Endothelial cell (in vitro differentiated cells): ENCODE measurements at regions not wholly inside any gene's neighbourhood (a gene's known extent, or its start where the extent isn't known, plus 50 kb on each side); places are given as distances from the start of the nearest gene placed in this dataset.

Experiments
- DNase-seq: peaks from one replicate; pipeline ENCODE4 v3.0.0; 2021; ENCODE audit warnings: low spot score
- H3K27ac Mint-ChIP-seq: one replicate; pipeline ENCODE4 v1.8.0; 2021; ENCODE audit warnings: mixed read lengths, inconsistent platforms; ENCODE audit not compliant: unreplicated experiment
- H3K27me3 Mint-ChIP-seq: one replicate; pipeline ENCODE4 v1.8.0; 2021; ENCODE audit warnings: mild to moderate bottlenecking, moderate library complexity, mixed read lengths, inconsistent platforms; ENCODE audit not compliant: unreplicated experiment
- H3K36me3 Mint-ChIP-seq: one replicate; pipeline ENCODE4 v1.8.0; 2021; ENCODE audit warnings: mild to moderate bottlenecking, low read depth, mixed read lengths, inconsistent platforms; ENCODE audit not compliant: unreplicated experiment
- H3K4me1 Mint-ChIP-seq: one replicate; pipeline ENCODE4 v1.8.0; 2021; ENCODE audit warnings: mild to moderate bottlenecking, mixed read lengths, inconsistent platforms; ENCODE audit not compliant: unreplicated experiment
- H3K4me3 Mint-ChIP-seq: one replicate; pipeline ENCODE4 v1.8.0; 2021; ENCODE audit warnings: mild to moderate bottlenecking, mixed read lengths, inconsistent platforms; ENCODE audit not compliant: unreplicated experiment
- H3K9me3 Mint-ChIP-seq: one replicate; pipeline ENCODE4 v1.8.0; 2021; ENCODE audit warnings: mixed read lengths, inconsistent platforms; ENCODE audit not compliant: unreplicated experiment
- CTCF ChIP-seq: fragments of 200-600 bp; sonication (generic); IDR thresholded peaks from one replicate; pipeline ENCODE4 v1.5.0; 2021; ENCODE audit warnings: antibody characterized with exemption; ENCODE audit not compliant: unreplicated experiment

DNA sequence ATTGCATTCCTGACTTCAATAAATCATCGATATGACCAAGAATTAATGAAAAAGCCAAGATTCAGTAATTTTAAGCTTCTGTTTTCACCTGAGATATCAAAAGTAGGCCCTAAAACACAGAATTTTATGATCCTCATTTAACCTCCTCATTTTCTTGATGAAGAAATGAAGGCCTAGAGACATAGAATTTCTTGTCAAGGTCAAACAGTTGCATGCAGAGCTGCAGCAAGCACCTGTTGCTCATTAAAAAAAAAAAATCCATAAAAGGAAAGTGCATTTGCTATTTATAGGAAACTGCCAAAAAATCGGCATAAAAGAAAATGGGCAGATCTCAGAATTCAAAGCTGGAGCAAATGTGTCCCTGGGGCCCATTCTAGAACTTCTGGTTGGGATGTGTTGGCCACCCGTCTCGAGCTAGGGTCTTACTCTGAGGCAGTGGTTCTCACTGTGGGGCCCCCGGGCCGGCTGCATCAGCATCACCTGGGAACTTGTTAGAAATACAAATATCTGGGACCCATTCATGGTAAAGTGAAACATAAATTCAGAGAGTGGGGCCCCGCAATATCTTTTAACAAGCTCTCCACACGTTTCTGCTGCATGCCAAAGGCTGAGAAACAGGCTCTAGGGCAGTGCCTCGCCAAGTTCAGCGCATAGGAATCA, 224.7 kb upstream of the UBL3 start:
- no peak for DNase-seq
- H3K4me1 Mint-ChIP-seq: peaks cover 3% of the 10 kb centered on the region
- no peaks in the 10 kb centered on the region for H3K9me3 Mint-ChIP-seq
- no peak overlapping the region for H3K4me3 Mint-ChIP-seq
- no peak for TF ChIP-seq CTCF
- H3K27me3 Mint-ChIP-seq: peaks cover 4% of the 10 kb centered on the region
- H3K36me3 Mint-ChIP-seq: no peaks in the 10 kb centered on the region
- no peak overlapping the region for H3K27ac Mint-ChIP-seq

DNA sequence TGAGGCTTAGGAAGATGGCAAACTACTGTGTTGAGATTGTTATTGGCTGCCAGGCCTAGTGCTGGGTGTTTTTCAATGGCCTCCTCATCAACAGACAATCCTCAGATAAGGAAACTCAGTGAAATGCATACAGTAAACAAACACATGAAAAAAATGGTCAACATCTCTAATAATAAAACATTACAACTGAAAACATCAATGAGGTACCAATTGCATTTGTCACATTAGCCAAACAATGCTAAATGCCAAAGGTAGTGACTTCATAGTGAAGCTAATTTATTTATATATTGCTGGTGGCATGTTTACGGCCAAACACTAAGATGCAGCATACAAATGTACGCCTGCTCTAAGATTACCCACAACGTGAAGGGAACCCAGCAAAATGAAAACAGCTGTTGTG, 224.0 kb upstream of the UBL3 start:
- Mint-ChIP-seq H3K27ac (no peak overlapping the region), H3K27me3 (peaks cover 3% of the 10 kb centered on the region), H3K4me3 (no peak overlapping the region), H3K36me3 (no peaks in the 10 kb centered on the region), H3K9me3 (no peaks in the 10 kb centered on the region), H3K4me1 (peaks cover 3% of the 10 kb centered on the region)
- DNase-seq: no peak
- no peak for TF ChIP-seq CTCF

GRCh38 chr13:30072818-30073186, 222.4 kb upstream of the UBL3 start:
- no peak overlapping the region for H3K4me3 Mint-ChIP-seq
- no peak overlapping the region for H3K27ac Mint-ChIP-seq

GRCh38 chr13:30071969-30072817, 221.8 kb upstream of the UBL3 start:
- no peak overlapping the region for H3K4me3 Mint-ChIP-seq
- peaks cover 2% of the 10 kb centered on the region for H3K27me3 Mint-ChIP-seq
- no peaks in the 10 kb centered on the region for H3K9me3 Mint-ChIP-seq
- no peaks in the 10 kb centered on the region for H3K36me3 Mint-ChIP-seq
- no peak for TF ChIP-seq CTCF
- H3K27ac Mint-ChIP-seq: no peak overlapping the region
- DNase-seq: no peak
- no peaks in the 10 kb centered on the region for H3K4me1 Mint-ChIP-seq

More at GRCh38 chr13:30072818-30073186, 222.4 kb upstream of the UBL3 start:
- TF ChIP-seq CTCF: no peak
- DNase-seq: no peak
- peaks cover 2% of the 10 kb centered on the region for H3K27me3 Mint-ChIP-seq
- H3K9me3 Mint-ChIP-seq: no peaks in the 10 kb centered on the region
- no peaks in the 10 kb centered on the region for H3K36me3 Mint-ChIP-seq
- H3K4me1 Mint-ChIP-seq: no peaks in the 10 kb centered on the region

- H3K9me3 Mint-ChIP-seq: no peaks in the 10 kb centered on the region
- DNase-seq: no peak
- H3K36me3 Mint-ChIP-seq: no peaks in the 10 kb centered on the region
- H3K4me3 Mint-ChIP-seq: no peak overlapping the region
- no peak overlapping the region for H3K27ac Mint-ChIP-seq
- no peaks in the 10 kb centered on the region for H3K4me1 Mint-ChIP-seq
- H3K27me3 Mint-ChIP-seq: no peaks in the 10 kb centered on the region
- TF ChIP-seq CTCF: no peak
These were observed 214.8 kb upstream of the UBL3 start for GRCh38 chr13:30065181-30065580.
